ENCODE measurements at regions not wholly inside any gene's neighbourhood (a gene's known extent, or its start where the extent isn't known, plus 50 kb on each side); places are given as distances from the start of the nearest gene placed in this dataset.

DNA sequence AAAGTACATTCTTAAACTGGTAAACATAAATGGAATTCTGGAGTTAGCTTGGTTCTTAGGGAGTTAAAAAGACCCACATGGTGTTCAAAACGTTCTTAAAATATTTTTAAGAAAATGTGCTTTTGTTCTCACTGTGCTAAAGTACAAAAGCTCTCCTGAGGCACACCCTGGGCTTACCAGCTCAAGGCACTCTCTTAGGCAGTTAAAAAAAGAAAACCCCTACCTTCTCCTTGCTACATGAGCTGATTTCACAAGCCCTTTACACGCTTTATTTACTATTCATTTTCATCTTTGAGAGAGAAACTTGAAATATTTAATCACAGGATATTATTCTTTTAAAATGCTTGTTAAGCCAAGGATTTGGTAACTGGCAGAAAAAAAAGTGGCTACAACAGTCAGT is 723.3 kb upstream of the GRAMD2B start:
- Histone ChIP-seq H3K9me3 (peaks cover 5% of the 10 kb centered on the region), H3K4me1 (ENCODE audit: low read depth) (peaks cover 16% of the 10 kb centered on the region), H3K4me3 (no peak overlapping the region), H3K36me3 (ENCODE audit: low read depth) (no peaks in the 10 kb centered on the region)
- ATAC-seq (peak; percentile 63), DNase-seq (peak in 1 of 3 donors; percentile 6)
- TF ChIP-seq, protein P1, sequence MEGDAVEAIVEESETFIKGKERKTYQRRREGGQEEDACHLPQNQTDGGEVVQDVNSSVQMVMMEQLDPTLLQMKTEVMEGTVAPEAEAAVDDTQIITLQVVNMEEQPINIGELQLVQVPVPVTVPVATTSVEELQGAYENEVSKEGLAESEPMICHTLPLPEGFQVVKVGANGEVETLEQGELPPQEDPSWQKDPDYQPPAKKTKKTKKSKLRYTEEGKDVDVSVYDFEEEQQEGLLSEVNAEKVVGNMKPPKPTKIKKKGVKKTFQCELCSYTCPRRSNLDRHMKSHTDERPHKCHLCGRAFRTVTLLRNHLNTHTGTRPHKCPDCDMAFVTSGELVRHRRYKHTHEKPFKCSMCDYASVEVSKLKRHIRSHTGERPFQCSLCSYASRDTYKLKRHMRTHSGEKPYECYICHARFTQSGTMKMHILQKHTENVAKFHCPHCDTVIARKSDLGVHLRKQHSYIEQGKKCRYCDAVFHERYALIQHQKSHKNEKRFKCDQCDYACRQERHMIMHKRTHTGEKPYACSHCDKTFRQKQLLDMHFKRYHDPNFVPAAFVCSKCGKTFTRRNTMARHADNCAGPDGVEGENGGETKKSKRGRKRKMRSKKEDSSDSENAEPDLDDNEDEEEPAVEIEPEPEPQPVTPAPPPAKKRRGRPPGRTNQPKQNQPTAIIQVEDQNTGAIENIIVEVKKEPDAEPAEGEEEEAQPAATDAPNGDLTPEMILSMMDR (IDR thresholded peaks at IDR 0.05) = no peak
- intact Hi-C loops (cut with DNase I, micrococcal nuclease) = no loop called here

DNA sequence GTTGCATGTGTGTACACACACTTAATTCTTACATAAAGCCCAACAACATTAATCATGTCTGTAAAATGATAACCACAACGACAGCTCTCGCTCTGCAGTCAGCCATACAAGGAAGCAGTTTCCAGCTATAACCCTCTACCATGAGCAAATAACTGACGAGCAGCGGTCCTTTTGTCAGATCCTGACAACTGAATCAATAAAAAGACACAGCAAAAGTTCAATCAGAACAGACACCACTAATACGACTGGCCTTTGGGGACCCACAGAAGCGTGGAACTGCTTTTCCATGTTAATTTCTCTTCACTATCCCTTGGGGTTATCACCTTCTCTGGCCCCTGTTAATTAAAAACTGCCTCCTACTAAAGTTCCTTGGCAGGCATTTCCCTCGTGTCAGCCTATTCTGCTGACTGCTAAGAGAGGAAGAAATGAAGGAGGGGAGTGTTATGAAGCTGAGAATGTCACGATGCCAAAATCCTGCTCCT is 722.8 kb upstream of the GRAMD2B start:
- ATAC-seq (peak; percentile 94), DNase-seq (peak in 1 of 3 donors; percentile 42)
- TF ChIP-seq, protein P1 (IDR thresholded peaks at IDR 0.05) = no peak
- peaks cover 5% of the 10 kb centered on the region for H3K9me3 ChIP-seq
- H3K36me3 ChIP-seq (ENCODE audit: low read depth) = no peaks in the 10 kb centered on the region
- intact Hi-C loops (cut with DNase I, micrococcal nuclease) = no loop called here
- peaks cover 16% of the 10 kb centered on the region for H3K4me1 ChIP-seq (ENCODE audit: low read depth)
- no peak overlapping the region for H3K4me3 ChIP-seq

DNA sequence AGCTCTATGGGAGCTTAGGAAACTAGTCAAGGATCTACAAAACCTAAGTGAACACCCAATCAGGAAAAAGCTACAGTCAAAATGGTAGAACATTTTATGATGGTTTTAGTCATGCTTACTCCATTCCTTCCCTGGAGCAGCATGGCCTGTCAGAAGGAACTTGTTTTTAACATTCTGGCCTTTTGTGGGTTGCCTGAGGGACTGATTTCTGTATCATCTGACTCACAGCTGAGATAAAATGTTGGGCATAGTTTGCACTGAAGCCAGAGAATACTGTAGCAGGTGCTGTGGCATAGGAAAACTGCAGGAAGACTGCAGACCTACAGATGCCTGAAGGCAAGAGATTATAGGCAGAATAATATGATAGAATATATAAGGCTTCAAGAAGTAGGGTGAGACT is 719.6 kb upstream of the GRAMD2B start:
- Histone ChIP-seq H3K4me1 (ENCODE audit: low read depth) (peaks cover 10% of the 10 kb centered on the region), H3K36me3 (ENCODE audit: low read depth) (no peaks in the 10 kb centered on the region), H3K9me3 (peaks cover 5% of the 10 kb centered on the region), H3K4me3 (no peak overlapping the region)
- DNase-seq (no peak), ATAC-seq (no peak)
- TF ChIP-seq, protein P1 (IDR thresholded peaks at IDR 0.05) = no peak
- intact Hi-C loops (cut with DNase I, micrococcal nuclease) = no loop called here

DNA sequence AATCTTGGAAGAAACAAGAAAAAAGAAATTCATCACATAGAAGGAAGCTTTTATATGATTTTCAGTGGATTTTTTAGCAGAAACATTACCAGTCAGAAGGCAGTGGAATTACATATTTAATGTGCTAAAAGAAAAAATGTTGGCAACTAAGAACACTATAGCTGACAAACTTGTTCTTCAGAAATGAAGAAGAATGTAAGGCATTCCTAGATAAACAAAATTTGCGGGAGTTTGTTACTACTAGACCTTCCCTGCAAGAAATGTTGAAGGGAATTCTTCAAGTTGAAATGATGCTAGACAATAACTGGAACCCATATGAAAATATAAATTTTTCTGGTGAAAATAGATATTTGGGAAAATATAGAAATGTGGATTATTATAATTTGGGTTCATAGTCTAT is 718.3 kb upstream of the GRAMD2B start:
- TF ChIP-seq, protein P1 (IDR thresholded peaks at IDR 0.05) = no peak
- H3K4me3 ChIP-seq = no peak overlapping the region
- DNase-seq (no peak), ATAC-seq (no peak)
- H3K9me3 ChIP-seq = peaks cover 5% of the 10 kb centered on the region
- no peaks in the 10 kb centered on the region for H3K36me3 ChIP-seq (ENCODE audit: low read depth)
- H3K4me1 ChIP-seq (ENCODE audit: low read depth) = peaks cover 4% of the 10 kb centered on the region
- intact Hi-C loops (cut with DNase I, micrococcal nuclease) = no loop called here

DNA sequence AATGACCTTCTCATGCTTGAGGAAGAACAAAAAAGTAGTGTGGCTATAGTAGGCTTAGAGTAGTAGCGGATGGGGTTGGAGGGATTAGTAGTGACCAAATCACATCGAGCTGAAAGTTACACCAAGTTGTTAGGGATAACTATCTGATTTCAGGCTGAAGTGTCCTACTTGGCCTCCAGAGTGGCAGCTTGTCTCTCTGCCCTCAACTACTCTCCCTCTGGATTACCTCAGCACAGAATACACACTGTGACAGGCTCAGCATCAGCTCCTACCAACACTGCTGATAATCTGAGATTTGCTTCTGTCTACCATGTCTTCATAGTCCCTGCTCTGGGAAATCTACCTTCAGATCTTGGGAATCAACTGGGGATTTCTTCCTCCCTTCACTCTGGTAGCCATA is 714.6 kb upstream of the GRAMD2B start:
- H3K36me3 ChIP-seq (ENCODE audit: low read depth) = no peaks in the 10 kb centered on the region
- H3K4me3 ChIP-seq = no peak overlapping the region
- TF ChIP-seq, protein P1 (IDR thresholded peaks at IDR 0.05) = no peak
- DNase-seq (no peak), ATAC-seq (no peak)
- no peaks in the 10 kb centered on the region for H3K4me1 ChIP-seq (ENCODE audit: low read depth)
- intact Hi-C loops (cut with DNase I, micrococcal nuclease) = no loop called here
- H3K9me3 ChIP-seq = peaks cover 5% of the 10 kb centered on the region

DNA sequence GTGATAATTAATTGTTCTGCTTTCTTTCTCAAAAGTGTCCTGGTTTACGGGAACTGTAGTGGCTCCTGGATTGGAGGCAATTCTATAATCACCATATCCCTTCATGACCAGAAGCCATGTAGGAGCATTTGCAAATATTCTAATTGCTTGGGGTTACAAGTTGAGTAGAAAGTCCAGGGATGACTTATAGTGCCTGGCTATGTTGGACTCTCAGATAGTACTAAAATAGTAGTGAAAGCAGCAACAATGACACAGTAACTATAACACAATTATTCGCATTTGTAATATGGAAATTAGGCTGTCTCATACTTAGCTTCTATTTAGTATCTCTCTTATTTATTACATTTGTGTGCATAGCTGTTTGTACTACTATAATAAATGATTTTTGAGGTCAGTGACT is 712.5 kb upstream of the GRAMD2B start:
- Histone ChIP-seq H3K36me3 (ENCODE audit: low read depth) (no peaks in the 10 kb centered on the region), H3K4me1 (ENCODE audit: low read depth) (no peaks in the 10 kb centered on the region), H3K9me3 (no peaks in the 10 kb centered on the region), H3K4me3 (no peak overlapping the region)
- DNase-seq (no peak), ATAC-seq (no peak)
- intact Hi-C loops (cut with DNase I, micrococcal nuclease) = no loop called here
- TF ChIP-seq, protein P1 (IDR thresholded peaks at IDR 0.05) = no peak

Measured in mucosa of descending colon (tissue), 3 donors.